ENCODE measurements at regions not wholly inside any gene's neighbourhood (a gene's known extent, or its start where the extent isn't known, plus 50 kb on each side); places are given as distances from the start of the nearest gene placed in this dataset.
A peak's percentile ranks its signal among the peaks of the same experiment; 100 is the strongest.

DNA sequence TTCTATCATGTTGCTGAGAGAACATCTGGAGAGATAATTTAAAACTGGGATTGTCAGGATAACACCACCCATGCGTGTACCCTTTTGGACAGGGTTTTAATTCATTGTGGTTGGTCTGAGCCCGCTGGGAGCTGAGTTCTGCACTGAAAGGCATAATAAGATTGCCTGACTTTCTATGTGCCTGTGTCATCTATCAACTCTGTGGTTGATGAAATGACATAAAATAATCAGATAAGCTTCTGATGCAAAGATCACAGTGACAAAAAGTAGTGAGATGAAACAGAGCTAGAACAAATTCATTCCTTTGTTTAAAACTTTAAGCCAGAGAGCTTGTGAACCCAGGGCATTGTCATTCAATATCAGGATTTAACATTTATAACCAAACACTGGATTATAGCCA, 98.7 kb downstream of the BBS10 start:
- no peaks in the 10 kb centered on the region for H3F3A ChIP-seq (replicated peaks; ENCODE audit: insufficient read depth)
- peaks cover 0 to 13% of the 10 kb centered on the region in 2 experiments; a peak in 3 of 4 replicates for H3K4me1 ChIP-seq (ENCODE audit: control insufficient read depth in 1 of 2, insufficient read depth in 2 of 2, low read depth in 1 of 2, low read length in 1 of 2)
- H3K79me2 ChIP-seq (ENCODE audit: insufficient read depth): no peaks in the 10 kb centered on the region
- H4K20me1 ChIP-seq (ENCODE audit: insufficient read depth): no peaks in the 10 kb centered on the region
- H3K4me2 ChIP-seq: no peak overlapping the region
- TF ChIP-seq FOXM1 (IDR thresholded peaks at IDR 0.05; ENCODE audit: low read depth) (no peak), MXI1 (IDR thresholded peaks at IDR 0.05; ENCODE audit: low read depth, low read length) (no peak), JUND (IDR thresholded peaks at IDR 0.05) (peak; percentile 61; the same call in 1 of the 2 replicates), POLR2AphosphoS5 (IDR thresholded peaks at IDR 0.05; ENCODE audit: low read depth, low read length) (peak; percentile 57; the same call in 1 of the 2 replicates), MEF2A (IDR thresholded peaks at IDR 0.05; ENCODE audit: borderline replicate concordance, low read depth) (no peak), RFX5 (IDR thresholded peaks at IDR 0.05; ENCODE audit: low read length) (no peak), EP300 (IDR thresholded peaks at IDR 0.05; ENCODE audit: borderline replicate concordance in 1 of 2, low read depth in 1 of 2, low read length in 1 of 2) (peak; percentile 28 to 55; a peak in 1 of 4 replicates), TCF12 (IDR thresholded peaks at IDR 0.05) (peak; percentile 90), EZH2phosphoT487 (IDR thresholded peaks at IDR 0.05; ENCODE audit: borderline replicate concordance, low read depth) (no peak), NRF1 (IDR thresholded peaks at IDR 0.05; ENCODE audit: low read depth, low read length) (no peak), TEAD4 (IDR thresholded peaks at IDR 0.05; ENCODE audit: borderline replicate concordance, insufficient read depth) (peak; percentile 35; the same call in 1 of the 2 replicates)
- TF ChIP-seq, protein P1, sequence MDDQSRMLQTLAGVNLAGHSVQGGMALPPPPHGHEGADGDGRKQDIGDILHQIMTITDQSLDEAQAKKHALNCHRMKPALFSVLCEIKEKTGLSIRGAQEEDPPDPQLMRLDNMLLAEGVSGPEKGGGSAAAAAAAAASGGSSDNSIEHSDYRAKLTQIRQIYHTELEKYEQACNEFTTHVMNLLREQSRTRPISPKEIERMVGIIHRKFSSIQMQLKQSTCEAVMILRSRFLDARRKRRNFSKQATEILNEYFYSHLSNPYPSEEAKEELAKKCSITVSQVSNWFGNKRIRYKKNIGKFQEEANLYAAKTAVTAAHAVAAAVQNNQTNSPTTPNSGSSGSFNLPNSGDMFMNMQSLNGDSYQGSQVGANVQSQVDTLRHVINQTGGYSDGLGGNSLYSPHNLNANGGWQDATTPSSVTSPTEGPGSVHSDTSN (IDR thresholded peaks at IDR 0.05): peak; percentile 89
- TF ChIP-seq, protein P2, sequence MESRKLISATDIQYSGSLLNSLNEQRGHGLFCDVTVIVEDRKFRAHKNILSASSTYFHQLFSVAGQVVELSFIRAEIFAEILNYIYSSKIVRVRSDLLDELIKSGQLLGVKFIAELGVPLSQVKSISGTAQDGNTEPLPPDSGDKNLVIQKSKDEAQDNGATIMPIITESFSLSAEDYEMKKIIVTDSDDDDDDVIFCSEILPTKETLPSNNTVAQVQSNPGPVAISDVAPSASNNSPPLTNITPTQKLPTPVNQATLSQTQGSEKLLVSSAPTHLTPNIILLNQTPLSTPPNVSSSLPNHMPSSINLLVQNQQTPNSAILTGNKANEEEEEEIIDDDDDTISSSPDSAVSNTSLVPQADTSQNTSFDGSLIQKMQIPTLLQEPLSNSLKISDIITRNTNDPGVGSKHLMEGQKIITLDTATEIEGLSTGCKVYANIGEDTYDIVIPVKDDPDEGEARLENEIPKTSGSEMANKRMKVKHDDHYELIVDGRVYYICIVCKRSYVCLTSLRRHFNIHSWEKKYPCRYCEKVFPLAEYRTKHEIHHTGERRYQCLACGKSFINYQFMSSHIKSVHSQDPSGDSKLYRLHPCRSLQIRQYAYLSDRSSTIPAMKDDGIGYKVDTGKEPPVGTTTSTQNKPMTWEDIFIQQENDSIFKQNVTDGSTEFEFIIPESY (IDR thresholded peaks at IDR 0.05; ENCODE audit: borderline replicate concordance, low read depth): no peak
- H2AFZ ChIP-seq (ENCODE audit: low read depth): no peak overlapping the region
- H3K27ac ChIP-seq (ENCODE audit: low read depth in 2 of 2, low read length in 1 of 2): peak overlapping the region; percentile 4 to 22; a peak in 1 of 4 replicates
- H3K9me2 ChIP-seq: no peaks in the 10 kb centered on the region
- H3K36me3 ChIP-seq (replicated peaks in 1 of 2; ENCODE audit: control insufficient read depth in 1 of 2, insufficient read depth in 2 of 2, low read length in 1 of 2): no peaks in the 10 kb centered on the region
- WGBS (ENCODE audit: low lambda C conversion rate): 23% methylated on average over 2 of the region's 2 CpGs
- H3K9ac ChIP-seq: no peak overlapping the region
- CTCF ChIA-PET: no interaction called here
- POLR2A ChIA-PET: no interaction called here
- no peaks in the 10 kb centered on the region for H3K27me3 ChIP-seq (ENCODE audit: insufficient read depth)
- DNase-seq: no peak
- H3K9me3 ChIP-seq: no peaks in the 10 kb centered on the region
- H3K4me3 ChIP-seq (ENCODE audit: low read depth in 2 of 2, low read length in 1 of 2): no peak overlapping the region

DNA sequence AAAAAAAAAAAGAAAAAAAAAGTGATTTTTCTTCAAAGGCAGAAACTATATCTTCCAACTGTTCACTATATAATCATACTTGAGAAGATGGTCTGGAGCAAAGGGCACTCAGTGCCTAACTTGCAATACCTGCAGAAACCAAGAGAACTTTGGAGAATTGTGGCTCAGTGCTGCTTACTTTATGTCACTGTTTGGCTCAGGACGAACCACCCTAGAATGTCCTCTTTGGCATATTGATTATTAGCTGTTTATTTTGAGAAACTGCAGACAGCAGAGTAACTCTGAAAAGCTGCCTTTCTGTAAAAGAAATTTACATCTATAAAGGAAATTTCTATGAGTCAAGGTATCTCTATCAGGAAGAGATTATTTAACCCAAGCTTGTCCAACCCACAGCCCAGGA, 100.2 kb downstream of the BBS10 start:
- 95% methylated on average over 1 of the region's 1 CpG for WGBS (ENCODE audit: low lambda C conversion rate)
- ChIA-PET CTCF (interaction anchor here (0.6 to 1.0 kb wide), 2 partner anchors 46 to 133 kb away, joined by 3 read pairs; no protein-coding TSS in a partner anchor), POLR2A (no interaction called here)
- peaks cover 0 to 13% of the 10 kb centered on the region in 2 experiments; a peak in 3 of 4 replicates for H3K4me1 ChIP-seq (ENCODE audit: control insufficient read depth in 1 of 2, insufficient read depth in 2 of 2, low read depth in 1 of 2, low read length in 1 of 2)
- no peaks in the 10 kb centered on the region for H3K36me3 ChIP-seq (replicated peaks in 1 of 2; ENCODE audit: control insufficient read depth in 1 of 2, insufficient read depth in 2 of 2, low read length in 1 of 2)
- no peak overlapping the region for H2AFZ ChIP-seq (ENCODE audit: low read depth)
- no peaks in the 10 kb centered on the region for H3K27me3 ChIP-seq (ENCODE audit: insufficient read depth)
- peaks cover 2% of the 10 kb centered on the region for H3F3A ChIP-seq (replicated peaks; ENCODE audit: insufficient read depth)
- no peaks in the 10 kb centered on the region for H3K9me3 ChIP-seq
- H3K79me2 ChIP-seq (ENCODE audit: insufficient read depth): no peaks in the 10 kb centered on the region
- H3K9me2 ChIP-seq: no peaks in the 10 kb centered on the region
- H3K4me3 ChIP-seq (ENCODE audit: low read depth in 2 of 2, low read length in 1 of 2): no peak overlapping the region
- no peak overlapping the region for H3K9ac ChIP-seq
- TF ChIP-seq RXRA (IDR thresholded peaks at IDR 0.05; ENCODE audit: borderline replicate concordance, low read depth): no peak
- no peak for TF ChIP-seq YY1 (IDR thresholded peaks at IDR 0.05; ENCODE audit: low read depth)
- TF ChIP-seq ELF1 (IDR thresholded peaks at IDR 0.05): no peak
- no peak overlapping the region for H3K27ac ChIP-seq (ENCODE audit: low read depth in 2 of 2, low read length in 1 of 2)
- no peaks in the 10 kb centered on the region for H4K20me1 ChIP-seq (ENCODE audit: insufficient read depth)
- H3K4me2 ChIP-seq: no peak overlapping the region
- no peak for DNase-seq
